ENCODE measurements at regions not wholly inside any gene's neighbourhood (a gene's known extent, or its start where the extent isn't known, plus 50 kb on each side); places are given as distances from the start of the nearest gene placed in this dataset.

GRCh38 chr13:105827111-105827809 lies 708.2 kb downstream of the EFNB2 start:
- CTCF ChIA-PET, result no interaction called here
- H3K36me3 ChIP-seq (ENCODE audit: control insufficient read depth, insufficient read depth, low read length), result no peaks in the 10 kb centered on the region
- H3K27me3 ChIP-seq (ENCODE audit: control insufficient read depth, insufficient read depth, low read length), result no peaks in the 10 kb centered on the region
- POLR2A ChIA-PET, result no interaction called here
- H3K4me3 ChIP-seq (ENCODE audit: low read depth, low read length), result no peak overlapping the region
- no peak for DNase-seq (ENCODE audit: low read depth)
- no peak for TF ChIP-seq CTCF (IDR thresholded peaks at IDR 0.05; ENCODE audit: insufficient read depth, low read depth, low read length)

- CTCF ChIA-PET, result no interaction called here
- H3K36me3 ChIP-seq (ENCODE audit: control insufficient read depth, insufficient read depth, low read length), result no peaks in the 10 kb centered on the region
- H3K27me3 ChIP-seq (ENCODE audit: control insufficient read depth, insufficient read depth, low read length), result no peaks in the 10 kb centered on the region
- no peak overlapping the region for H3K4me3 ChIP-seq (ENCODE audit: low read depth, low read length)
- no peak for DNase-seq (ENCODE audit: low read depth)
- no peak for TF ChIP-seq CTCF (IDR thresholded peaks at IDR 0.05; ENCODE audit: insufficient read depth, low read depth, low read length)
- POLR2A ChIA-PET, result no interaction called here
Observed at GRCh38 chr13:105825071-105825470, 710.4 kb downstream of the EFNB2 start.

- CTCF ChIA-PET, result no interaction called here
- no peak for DNase-seq (ENCODE audit: low read depth)
- no peak for TF ChIP-seq CTCF (IDR thresholded peaks at IDR 0.05; ENCODE audit: insufficient read depth, low read depth, low read length)
- POLR2A ChIA-PET, result no interaction called here
- Histone ChIP-seq H3K36me3 (ENCODE audit: control insufficient read depth, insufficient read depth, low read length) (no peaks in the 10 kb centered on the region), H3K27me3 (ENCODE audit: control insufficient read depth, insufficient read depth, low read length) (no peaks in the 10 kb centered on the region), H3K4me3 (ENCODE audit: low read depth, low read length) (no peak overlapping the region)
Observed at GRCh38 chr13:105821337-105821736, 714.1 kb downstream of the EFNB2 start.

GRCh38 chr13:105820415-105820814 lies 715.0 kb downstream of the EFNB2 start:
- no peaks in the 10 kb centered on the region for H3K36me3 ChIP-seq (ENCODE audit: control insufficient read depth, insufficient read depth, low read length)
- H3K27me3 ChIP-seq (ENCODE audit: control insufficient read depth, insufficient read depth, low read length), result no peaks in the 10 kb centered on the region
- H3K4me3 ChIP-seq (ENCODE audit: low read depth, low read length), result no peak overlapping the region
- TF ChIP-seq CTCF (IDR thresholded peaks at IDR 0.05; ENCODE audit: insufficient read depth, low read depth, low read length), result no peak
- DNase-seq (ENCODE audit: low read depth), result no peak
- POLR2A ChIA-PET, result no interaction called here
- CTCF ChIA-PET, result no interaction called here

- no peak overlapping the region for H3K4me3 ChIP-seq (ENCODE audit: low read depth, low read length)
- no peaks in the 10 kb centered on the region for H3K27me3 ChIP-seq (ENCODE audit: control insufficient read depth, insufficient read depth, low read length)
- POLR2A ChIA-PET, result no interaction called here
- H3K36me3 ChIP-seq (ENCODE audit: control insufficient read depth, insufficient read depth, low read length), result no peaks in the 10 kb centered on the region
- DNase-seq (ENCODE audit: low read depth), result no peak
- CTCF ChIA-PET, result no interaction called here
- TF ChIP-seq CTCF (IDR thresholded peaks at IDR 0.05; ENCODE audit: insufficient read depth, low read depth, low read length), result no peak
Observed at GRCh38 chr13:105817498-105817897, 718.0 kb downstream of the EFNB2 start.

All from BJ (cell line).